Activated T-helper 1 cell treated with anti-CD3 and anti-CD28 coated beads, Interleukin-12 subunit alpha, Interleukin-12 subunit beta, Interleukin-2, Interleukin-4 antibody, amounts not matched to agents 30 ng/mL and 10 ng/mL and 1 ng/mL, durations not matched to agents 14 hours and 24 hours and 36 hours (primary cell): ENCODE measurements at regions not wholly inside any gene's neighbourhood (a gene's known extent, or its start where the extent isn't known, plus 50 kb on each side); places are given as distances from the start of the nearest gene placed in this dataset.

Experiments used
- DNase-seq: peaks from one replicate; pipeline ENCODE4 v3.0.0; 2021; ENCODE audit warnings: low spot score
- H3K27ac Mint-ChIP-seq: one replicate; pipeline ENCODE4 v1.8.0; 2021; ENCODE audit warnings: mild to moderate bottlenecking, mixed read lengths
- H3K27me3 Mint-ChIP-seq: one replicate; pipeline ENCODE4 v1.8.0; 2022; ENCODE audit warnings: mild to moderate bottlenecking, moderate library complexity, mixed read lengths; ENCODE audit not compliant: insufficient read depth
- H3K36me3 Mint-ChIP-seq: one replicate; pipeline ENCODE4 v1.8.0; 2021; ENCODE audit warnings: low read depth, mixed read lengths
- H3K4me1 Mint-ChIP-seq: one replicate; pipeline ENCODE4 v1.8.0; 2021; ENCODE audit warnings: low read depth, mixed read lengths
- H3K4me3 Mint-ChIP-seq: one replicate; pipeline ENCODE4 v1.8.0; 2021; ENCODE audit warnings: mild to moderate bottlenecking, moderate library complexity, mixed read lengths
- H3K9me3 Mint-ChIP-seq: one replicate; pipeline ENCODE4 v1.8.0; 2021; ENCODE audit warnings: mixed read lengths
- intact Hi-C: fragments of 100-400 bp; cut with micrococcal nuclease; formaldehyde crosslinking; loops from one replicate; pipeline ENCODE4 v1.15.1; 2024

GRCh38 chr14:61645247-61645646, 50.1 kb upstream of the HIF1A start:
- Mint-ChIP-seq H3K9me3 (peaks cover 3% of the 10 kb centered on the region), H3K4me3 (no peak overlapping the region), H3K27me3 (peaks cover 2% of the 10 kb centered on the region), H3K36me3 (peaks cover 4% of the 10 kb centered on the region), H3K27ac (no peak overlapping the region), H3K4me1 (peaks cover 23% of the 10 kb centered on the region)
- DNase-seq = no peak
- intact Hi-C loops = no loop called here
